ENCODE measurements at regions not wholly inside any gene's neighbourhood (a gene's known extent, or its start where the extent isn't known, plus 50 kb on each side); places are given as distances from the start of the nearest gene placed in this dataset.
"Not testable (repeated sequence)": the region's sequence is repeated elsewhere in the genome, so short reads cannot be mapped to it uniquely, and the experiment has no call there.

GRCh38 chr19:28605501-28606268 is 607.3 kb downstream of the UQCRFS1 start:
- no peak for DNase-seq (ENCODE audit: low spot score)

GRCh38 chr19:28603453-28603852 is 609.5 kb downstream of the UQCRFS1 start:
- no peak for DNase-seq (ENCODE audit: low spot score)

GRCh38 chr19:28602675-28603298 is 610.2 kb downstream of the UQCRFS1 start:
- DNase-seq (ENCODE audit: low spot score), result no peak

GRCh38 chr19:28601723-28602440 is 611.1 kb downstream of the UQCRFS1 start:
- no peak for DNase-seq (ENCODE audit: low spot score)

- DNase-seq (ENCODE audit: low spot score), result no peak
Observed at GRCh38 chr19:28598861-28599260, 614.1 kb downstream of the UQCRFS1 start.

- no peak for DNase-seq (ENCODE audit: low spot score)
Observed at GRCh38 chr19:28596561-28597071, 616.3 kb downstream of the UQCRFS1 start.

GRCh38 chr19:28595722-28596480 is 617.0 kb downstream of the UQCRFS1 start:
- no peak for DNase-seq (ENCODE audit: low spot score)

- no peak for DNase-seq (ENCODE audit: low spot score)
Observed at GRCh38 chr19:28594737-28595136, 618.2 kb downstream of the UQCRFS1 start.

GRCh38 chr19:28589991-28590411 is 623.0 kb downstream of the UQCRFS1 start:
- not testable (repeated sequence) for DNase-seq (ENCODE audit: low spot score)

GRCh38 chr19:28586474-28586873 is 626.5 kb downstream of the UQCRFS1 start:
- no peak for DNase-seq (ENCODE audit: low spot score)

- DNase-seq (ENCODE audit: low spot score), result no peak
Observed at GRCh38 chr19:28585796-28586195, 627.2 kb downstream of the UQCRFS1 start.

GRCh38 chr19:28583713-28584112 is 629.2 kb downstream of the UQCRFS1 start:
- DNase-seq (ENCODE audit: low spot score), result no peak

GRCh38 chr19:28583242-28583641 is 629.7 kb downstream of the UQCRFS1 start:
- DNase-seq (ENCODE audit: low spot score), result no peak

GRCh38 chr19:28582796-28583195 is 630.2 kb downstream of the UQCRFS1 start:
- DNase-seq (ENCODE audit: low spot score), result no peak

GRCh38 chr19:28582344-28582743 is 630.6 kb downstream of the UQCRFS1 start:
- DNase-seq (ENCODE audit: low spot score), result peak; percentile 28

- DNase-seq (ENCODE audit: low spot score), result peak; percentile 9
Observed at GRCh38 chr19:28581468-28581770, 631.5 kb downstream of the UQCRFS1 start.

- DNase-seq (ENCODE audit: low spot score), result peak; percentile 55
Observed at GRCh38 chr19:28578786-28579505, 634.0 kb downstream of the UQCRFS1 start.

- peak; percentile 8 for DNase-seq (ENCODE audit: low spot score)
Observed at GRCh38 chr19:28578208-28578607, 634.7 kb downstream of the UQCRFS1 start.

GRCh38 chr19:28577666-28578065 is 635.3 kb downstream of the UQCRFS1 start:
- peak; percentile 57 for DNase-seq (ENCODE audit: low spot score)

GRCh38 chr19:28577233-28577632 is 635.7 kb downstream of the UQCRFS1 start:
- DNase-seq (ENCODE audit: low spot score), result peak; percentile 49

- no peak for DNase-seq (ENCODE audit: low spot score)
Observed at GRCh38 chr19:28575816-28576215, 637.1 kb downstream of the UQCRFS1 start.
